Neuronal stem cell (in vitro differentiated cells): ENCODE measurements at regions not wholly inside any gene's neighbourhood (a gene's known extent, or its start where the extent isn't known, plus 50 kb on each side); places are given as distances from the start of the nearest gene placed in this dataset.
A peak's percentile ranks its signal among the peaks of the same experiment; 100 is the strongest.

Experiments used
- DNase-seq: peaks from one replicate; pipeline ENCODE4 v3.0.0-alpha.2; 2013; ENCODE audit warnings: low spot score
- H2AFZ ChIP-seq: one replicate; pipeline ENCODE4 v1.6.1; 2013; ENCODE audit warnings: mild to moderate bottlenecking, low read length, inconsistent platforms
- H2AK5ac ChIP-seq: 2 replicates; pipeline ENCODE4 v1.6.1; 2013; ENCODE audit warnings: low read depth, mild to moderate bottlenecking, inconsistent platforms, low read length, moderate library complexity, mixed read lengths
- H2BK120ac ChIP-seq: 2 replicates; pipeline ENCODE4 v1.6.1; 2013; ENCODE audit warnings: low read depth, mild to moderate bottlenecking, inconsistent platforms, low read length, moderate library complexity, mixed read lengths
- H2BK12ac ChIP-seq: one replicate; pipeline ENCODE4 v1.6.1; 2013; ENCODE audit warnings: low read length, inconsistent platforms
- H2BK15ac ChIP-seq: 2 replicates; pipeline ENCODE4 v1.6.1; 2013; ENCODE audit warnings: mild to moderate bottlenecking, low read length, inconsistent platforms, mixed read lengths
- H2BK5ac ChIP-seq: one replicate; pipeline ENCODE4 v1.6.1; 2013; ENCODE audit warnings: inconsistent platforms, mild to moderate bottlenecking, low read length, moderate library complexity
- H3K14ac ChIP-seq: one replicate; pipeline ENCODE4 v1.6.1; 2013; ENCODE audit warnings: low read length, inconsistent platforms
- H3K18ac ChIP-seq: 2 replicates; pipeline ENCODE4 v1.6.1; 2013; ENCODE audit warnings: low read length, inconsistent platforms
- H3K23ac ChIP-seq: 2 replicates; pipeline ENCODE4 v1.6.1; 2013; ENCODE audit warnings: low read depth, mild to moderate bottlenecking, mixed read lengths, low read length, inconsistent platforms; ENCODE audit not compliant: poor library complexity
- H3K27ac ChIP-seq: replicated peaks from 3 replicates; pipeline ENCODE4 v1.5.1; 2013; ENCODE audit warnings: low read length, inconsistent platforms
- H3K27me3 ChIP-seq, 3 experiments: 2 replicates each; pipeline ENCODE4 v1.6.1; 2013; ENCODE audit warnings: low read length in 3 of 3, mild to moderate bottlenecking in 2 of 3, inconsistent platforms in 1 of 3, low read depth in 1 of 3, mixed read lengths in 1 of 3, moderate library complexity in 1 of 3; ENCODE audit not compliant: control insufficient read depth in 3 of 3, insufficient read depth in 3 of 3
- H3K36me3 ChIP-seq, 2 donors: replicated peaks in 1 of 2; 2 replicates each; pipeline ENCODE4 v1.6.1; 2013; ENCODE audit warnings: low read length in 2 of 2; ENCODE audit not compliant: control insufficient read depth in 2 of 2, insufficient read depth in 2 of 2
- H3K4ac ChIP-seq: 2 replicates; pipeline ENCODE4 v1.6.1; 2013; ENCODE audit warnings: inconsistent platforms, mild to moderate bottlenecking, low read length, moderate library complexity
- H3K4me1 ChIP-seq, 2 donors: 1 replicate in 1 of 2; 2 replicates in 1 of 2; pipeline ENCODE4 v1.6.1; 2013; ENCODE audit warnings: low read length in 2 of 2, low read depth in 1 of 2; ENCODE audit not compliant: control insufficient read depth in 2 of 2, insufficient read depth in 1 of 2
- H3K4me2 ChIP-seq: one replicate; pipeline ENCODE4 v1.6.1; 2013; ENCODE audit warnings: mild to moderate bottlenecking, low read length, inconsistent platforms; ENCODE audit not compliant: insufficient read depth, poor library complexity, severe bottlenecking
- H3K4me3 ChIP-seq, 2 donors: 2 replicates each; pipeline ENCODE4 v1.5.1; 2013; ENCODE audit warnings: low read length in 2 of 2, mild to moderate bottlenecking in 2 of 2, inconsistent platforms in 1 of 2, moderate library complexity in 1 of 2
- H3K79me1 ChIP-seq: one replicate; pipeline ENCODE4 v1.6.1; 2013; ENCODE audit warnings: low read depth, mild to moderate bottlenecking, inconsistent platforms, low read length, moderate library complexity
- H3K9ac ChIP-seq: one replicate; pipeline ENCODE4 v1.6.1; 2013; ENCODE audit warnings: mild to moderate bottlenecking, low read depth, low read length, inconsistent platforms; ENCODE audit not compliant: poor library complexity
- H3K9me3 ChIP-seq, 2 donors: replicated peaks in 1 of 2; 2 replicates each; pipeline versions ENCODE3 to v1.6.1; 2013; ENCODE audit warnings: low read length in 2 of 2, mild to moderate bottlenecking in 2 of 2, inconsistent platforms in 1 of 2, low read depth in 1 of 2, mixed read lengths in 1 of 2, moderate library complexity in 1 of 2; ENCODE audit not compliant: control insufficient read depth in 2 of 2, insufficient read depth in 1 of 2
- H4K8ac ChIP-seq: one replicate; pipeline ENCODE4 v1.6.1; 2013; ENCODE audit warnings: low read depth, mild to moderate bottlenecking, inconsistent platforms, low read length, moderate library complexity
- H4K91ac ChIP-seq: one replicate; pipeline ENCODE4 v1.6.1; 2013; ENCODE audit warnings: low read length, low read depth, mild to moderate bottlenecking, inconsistent platforms; ENCODE audit not compliant: poor library complexity
- WGBS, 2 donors: extraction: QIAGEN DNeasy Blood & Tissue Kit; methylation state at CpG; one replicate each; pipeline ENCODE4 v1.1.7; 2013; ENCODE audit warnings: missing lambda C conversion rate in 2 of 2, mixed read lengths in 1 of 2; ENCODE audit not compliant: insufficient read length in 2 of 2, insufficient replicate concordance in 1 of 2; ENCODE audit errors: extremely low coverage in 2 of 2; 5-methylcytosine and 5-hydroxymethylcytosine counted together

- Histone ChIP-seq H3K79me1 (no peaks in the 10 kb centered on the region), H2BK120ac (no peak overlapping the region), H3K36me3 (no peaks in the 10 kb centered on the region), H4K91ac (no peak overlapping the region), H2BK5ac (no peak overlapping the region), H3K4me2 (no peak overlapping the region), H2BK12ac (no peak overlapping the region), H2BK15ac (no peak overlapping the region), H3K18ac (no peak overlapping the region), H3K4me3 (no peak overlapping the region), H3K14ac (no peak overlapping the region), H3K4me1 (peaks cover 0 to 6% of the 10 kb centered on the region in 2 donors), H3K4ac (no peak overlapping the region), H4K8ac (no peak overlapping the region), H3K23ac (no peak overlapping the region), H3K9ac (no peak overlapping the region), H2AK5ac (no peak overlapping the region), H3K27ac (no peak overlapping the region), H3K27me3 (peaks cover 0 to 16% (median 0%) of the 10 kb centered on the region in 3 experiments), H2AFZ (peak overlapping the region; percentile 72), H3K9me3 (no peaks in the 10 kb centered on the region)
- no peak for DNase-seq
- WGBS, 2 donors: no CpG with 5 or more reads among the region's 15 CpGs
These were observed 91.4 kb upstream of the RAI14 start for GRCh38 chr5:34564710-34565235.

DNA sequence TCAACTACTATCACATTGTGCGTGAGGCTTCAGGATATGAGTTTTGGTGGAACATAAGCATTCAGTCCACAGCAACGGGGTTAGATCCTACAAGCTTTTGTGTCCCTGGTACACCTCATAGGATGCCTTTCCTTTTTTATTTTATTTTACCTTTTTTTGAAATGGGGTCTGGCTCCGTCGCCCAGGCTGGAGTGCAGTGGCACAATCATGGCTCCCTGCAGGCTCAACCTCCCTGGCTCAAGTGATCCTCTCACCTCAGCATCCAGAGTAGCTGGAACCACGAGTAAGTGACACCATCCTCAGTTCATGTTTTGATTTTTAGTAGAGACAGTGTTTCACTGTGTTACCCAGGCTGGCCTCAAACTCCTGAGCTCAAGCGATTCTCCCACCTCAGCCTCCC, 86.0 kb upstream of the RAI14 start:
- Histone ChIP-seq H3K23ac (no peak overlapping the region), H3K18ac (no peak overlapping the region), H3K79me1 (no peaks in the 10 kb centered on the region), H4K91ac (no peak overlapping the region), H2BK5ac (no peak overlapping the region), H2AK5ac (no peak overlapping the region), H3K4me1 (peaks cover 0 to 2% of the 10 kb centered on the region in 2 donors), H3K27ac (no peak overlapping the region), H3K36me3 (no peaks in the 10 kb centered on the region), H2BK12ac (no peak overlapping the region), H3K9me3 (peaks cover 0 to 2% of the 10 kb centered on the region in 2 donors), H3K4ac (no peak overlapping the region), H3K14ac (no peak overlapping the region), H3K4me3 (no peak overlapping the region), H2BK120ac (no peak overlapping the region), H3K4me2 (no peak overlapping the region), H4K8ac (no peak overlapping the region), H3K9ac (no peak overlapping the region), H2AFZ (no peak overlapping the region), H2BK15ac (no peak overlapping the region), H3K27me3 (no peaks in the 10 kb centered on the region)
- no CpG with 5 or more reads among the region's 6 CpGs for WGBS, 2 donors
- DNase-seq: no peak

GRCh38 chr5:34570721-34571676, 85.1 kb upstream of the RAI14 start:
- Histone ChIP-seq H3K4me1 (peaks cover 0 to 2% of the 10 kb centered on the region in 2 donors), H3K18ac (no peak overlapping the region), H3K14ac (no peak overlapping the region), H2AFZ (peak overlapping the region; percentile 31), H4K8ac (no peak overlapping the region), H2AK5ac (no peak overlapping the region), H3K23ac (no peak overlapping the region), H3K79me1 (no peaks in the 10 kb centered on the region), H2BK120ac (no peak overlapping the region), H3K4me2 (no peak overlapping the region), H4K91ac (no peak overlapping the region), H3K9ac (no peak overlapping the region), H3K9me3 (peaks cover 0 to 2% of the 10 kb centered on the region in 2 donors), H2BK5ac (no peak overlapping the region), H3K4me3 (no peak overlapping the region), H3K4ac (no peak overlapping the region), H3K27me3 (no peaks in the 10 kb centered on the region), H3K36me3 (no peaks in the 10 kb centered on the region), H2BK15ac (no peak overlapping the region), H3K27ac (no peak overlapping the region), H2BK12ac (no peak overlapping the region)
- WGBS, 2 donors: no CpG with 5 or more reads among the region's 5 CpGs
- no peak for DNase-seq

- no peak overlapping the region for H4K8ac ChIP-seq
- H3K4me2 ChIP-seq: no peak overlapping the region
- H3K79me1 ChIP-seq: no peaks in the 10 kb centered on the region
- H3K9ac ChIP-seq: no peak overlapping the region
- no peak overlapping the region for H2BK120ac ChIP-seq
- peak overlapping the region; percentile 31 for H2AFZ ChIP-seq
- H2BK5ac ChIP-seq: no peak overlapping the region
- H3K4ac ChIP-seq: no peak overlapping the region
- H3K18ac ChIP-seq: no peak overlapping the region
- H3K9me3 ChIP-seq: peaks cover 0 to 2% of the 10 kb centered on the region in 2 donors
- H3K23ac ChIP-seq: no peak overlapping the region
- no peak for DNase-seq
- H3K27me3 ChIP-seq: no peaks in the 10 kb centered on the region
- H2AK5ac ChIP-seq: no peak overlapping the region
- H2BK15ac ChIP-seq: no peak overlapping the region
- no peak overlapping the region for H4K91ac ChIP-seq
- peaks cover 0 to 2% of the 10 kb centered on the region in 2 donors for H3K4me1 ChIP-seq
- H2BK12ac ChIP-seq: no peak overlapping the region
- no peaks in the 10 kb centered on the region for H3K36me3 ChIP-seq
- no peak overlapping the region for H3K27ac ChIP-seq
- no peak overlapping the region for H3K14ac ChIP-seq
- H3K4me3 ChIP-seq: no peak overlapping the region
- WGBS, 2 donors: no CpG with 5 or more reads among the region's 3 CpGs
These were observed 84.5 kb upstream of the RAI14 start for GRCh38 chr5:34571677-34572041.
